Muscle of back (tissue), 3 donors: ENCODE measurements at regions not wholly inside any gene's neighbourhood (a gene's known extent, or its start where the extent isn't known, plus 50 kb on each side); places are given as distances from the start of the nearest gene placed in this dataset.

Experiments used
- DNase-seq, 3 donors: peaks; one replicate each; pipeline versions ENCODE4 v3.0.0 to v3.0.0-alpha.2; 2013

DNA sequence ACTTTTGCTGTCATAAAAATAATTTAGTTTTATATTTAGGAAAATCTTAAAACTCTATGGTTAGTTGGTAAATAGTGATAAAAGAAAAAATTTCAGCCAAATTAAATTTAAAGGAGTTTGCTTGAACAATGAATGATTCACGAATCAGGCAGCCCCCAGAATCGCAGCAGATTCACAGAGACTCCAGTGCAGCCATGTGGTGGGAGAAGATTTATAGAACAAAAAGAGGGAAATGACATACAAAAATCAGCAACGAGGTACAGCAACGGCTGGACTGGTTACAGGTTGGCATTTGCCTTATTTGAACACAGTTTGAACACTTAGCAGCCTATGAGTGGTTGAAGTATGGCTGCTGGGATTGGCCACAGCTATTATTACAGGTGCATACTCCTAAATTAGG, 96.4 kb upstream of the MYCBP2 start:
- no peak for DNase-seq

DNA sequence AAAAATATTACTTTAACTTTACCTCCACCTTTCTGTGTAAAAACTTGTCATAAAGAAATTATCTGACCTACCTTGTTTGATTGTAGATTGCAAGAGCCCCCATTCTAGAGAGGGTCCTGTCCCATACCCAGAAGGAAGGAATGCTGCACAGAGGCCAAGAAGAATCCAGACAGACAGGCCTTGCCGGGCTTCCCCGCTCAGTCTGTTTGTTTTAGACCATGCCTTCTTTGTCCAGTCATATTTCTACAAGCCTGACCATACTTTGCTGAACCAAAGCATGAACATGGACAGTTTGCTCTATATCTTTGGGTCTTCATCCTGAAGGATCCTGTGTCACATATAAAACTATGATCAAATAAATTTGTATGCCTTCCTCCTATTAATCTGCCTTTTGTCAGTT, 95.8 kb upstream of the MYCBP2 start:
- DNase-seq = no peak

DNA sequence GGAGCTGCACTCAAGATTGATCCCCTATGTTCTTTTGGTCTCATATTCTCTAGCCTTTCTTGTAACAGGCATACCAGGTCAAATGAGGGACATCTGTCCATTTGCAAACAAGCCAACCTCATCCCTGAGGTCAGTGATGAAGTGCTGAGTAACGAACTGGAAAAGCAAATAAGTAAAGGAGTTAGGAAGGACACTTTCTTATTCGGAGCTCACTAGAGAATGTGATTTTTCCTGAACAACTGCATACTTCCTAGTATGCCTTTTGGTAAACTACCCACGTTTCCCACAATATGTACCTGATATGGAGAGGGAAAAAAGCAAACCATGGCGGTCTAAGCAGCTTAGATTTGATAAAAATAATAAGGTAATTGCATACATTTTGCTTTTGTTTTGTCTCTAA, 91.0 kb upstream of the MYCBP2 start:
- no peak for DNase-seq

DNA sequence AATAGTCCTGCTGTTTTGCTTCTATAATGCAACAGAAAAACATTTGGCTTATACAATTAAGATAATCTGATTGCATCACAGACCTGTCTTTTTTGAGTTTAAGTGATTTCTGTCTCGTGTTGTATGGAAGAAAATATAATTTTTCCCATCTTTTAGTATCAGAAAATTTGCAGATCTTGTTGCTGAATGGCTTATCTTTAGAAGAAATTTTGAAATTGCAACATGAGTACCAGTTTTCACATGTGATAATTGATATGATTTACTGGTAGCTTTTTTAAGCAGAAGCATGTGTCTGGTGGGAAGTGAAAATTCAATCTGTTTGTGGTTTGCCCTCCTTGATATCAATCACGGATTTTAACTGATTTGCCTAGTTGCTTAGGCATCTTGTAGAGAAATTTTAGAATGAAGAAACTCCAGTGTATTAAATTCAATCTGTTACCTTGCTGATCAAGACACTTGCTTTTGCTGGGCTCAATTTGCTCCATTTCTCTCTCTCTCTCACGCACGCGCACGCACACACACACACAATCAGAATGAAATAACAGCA, 89.8 kb upstream of the MYCBP2 start:
- DNase-seq = no peak

DNA sequence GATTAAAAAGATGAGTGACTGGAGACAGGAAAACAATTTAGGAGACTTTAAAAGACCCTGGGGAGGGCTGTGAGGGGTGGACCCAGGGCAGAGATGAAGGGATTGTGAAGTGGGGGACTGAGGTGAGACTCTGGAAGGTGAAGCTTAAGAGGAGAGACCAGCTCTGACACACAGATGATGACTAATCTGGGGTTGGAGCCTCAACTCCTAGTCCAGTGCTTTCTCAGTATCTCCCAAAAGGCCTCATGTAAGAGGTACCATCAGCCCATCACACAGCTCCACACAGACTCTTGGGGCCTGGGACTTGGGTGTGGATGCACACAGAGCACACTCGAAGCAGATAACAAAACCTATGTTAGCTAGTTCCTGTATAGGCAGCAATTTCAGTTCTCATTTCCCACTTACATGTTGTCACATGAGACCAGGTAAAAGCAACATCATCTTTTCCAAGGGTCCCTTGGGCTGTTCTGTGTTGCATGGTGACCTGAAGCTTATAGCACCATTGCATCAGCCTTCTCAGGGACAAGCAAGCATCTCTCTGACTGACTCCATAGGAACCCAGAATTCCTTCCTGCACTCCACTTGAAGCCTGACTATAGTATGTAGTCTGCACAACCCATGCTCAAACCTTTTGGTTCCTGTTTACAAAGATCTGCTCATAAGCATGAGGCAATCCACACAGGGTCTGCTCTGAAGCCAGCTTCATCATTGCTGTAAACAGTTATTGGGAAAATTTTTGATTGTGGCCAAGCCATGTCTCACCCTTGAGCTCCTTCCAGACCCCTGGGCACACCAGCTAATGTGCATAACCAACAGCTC, 88.6 kb upstream of the MYCBP2 start:
- peak in 1 of 3 donors; percentile 11 for DNase-seq

DNA sequence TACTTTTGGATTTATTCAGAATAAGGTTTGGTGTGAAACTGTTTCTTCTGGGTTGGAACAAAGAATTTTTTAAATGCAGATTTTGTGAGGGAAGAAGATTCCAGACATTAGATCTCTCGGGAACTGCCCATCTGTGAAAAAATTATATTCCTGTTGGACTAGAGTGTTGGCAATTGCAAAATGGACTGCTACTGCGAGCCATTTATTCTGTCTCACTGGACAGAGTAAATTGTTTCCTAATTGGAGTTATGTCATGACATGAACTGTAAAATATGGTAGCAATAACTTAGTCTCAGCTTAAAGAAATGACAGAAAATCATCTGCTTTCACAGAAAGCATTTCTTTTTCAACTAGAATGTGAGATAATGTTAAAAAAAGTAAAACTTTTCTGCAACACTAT, 86.0 kb upstream of the MYCBP2 start:
- no peak for DNase-seq

DNA sequence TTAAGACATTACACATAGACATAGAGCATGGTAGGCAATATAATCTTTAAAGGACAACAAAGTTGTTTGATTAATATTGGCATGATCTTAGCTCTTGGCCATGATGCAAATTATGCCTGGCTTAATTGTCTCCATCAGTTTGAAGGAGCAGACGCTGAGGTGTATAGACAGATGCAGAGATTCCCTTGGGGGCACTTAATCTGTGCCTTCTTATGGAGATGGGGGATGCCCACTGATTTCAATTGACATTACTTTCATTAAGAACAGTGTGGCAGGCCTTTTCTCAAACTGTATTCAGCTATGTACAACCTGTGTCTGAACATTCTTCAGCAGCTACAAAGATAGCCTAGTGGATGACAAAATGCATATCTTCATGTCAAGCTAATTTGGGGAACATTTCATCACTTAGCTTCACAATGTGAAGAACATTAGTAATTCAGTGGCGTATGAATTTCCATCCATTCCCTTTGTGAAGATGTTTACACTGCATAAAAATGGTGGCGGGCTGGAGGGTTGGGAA, 85.3 kb upstream of the MYCBP2 start:
- no peak for DNase-seq

DNA sequence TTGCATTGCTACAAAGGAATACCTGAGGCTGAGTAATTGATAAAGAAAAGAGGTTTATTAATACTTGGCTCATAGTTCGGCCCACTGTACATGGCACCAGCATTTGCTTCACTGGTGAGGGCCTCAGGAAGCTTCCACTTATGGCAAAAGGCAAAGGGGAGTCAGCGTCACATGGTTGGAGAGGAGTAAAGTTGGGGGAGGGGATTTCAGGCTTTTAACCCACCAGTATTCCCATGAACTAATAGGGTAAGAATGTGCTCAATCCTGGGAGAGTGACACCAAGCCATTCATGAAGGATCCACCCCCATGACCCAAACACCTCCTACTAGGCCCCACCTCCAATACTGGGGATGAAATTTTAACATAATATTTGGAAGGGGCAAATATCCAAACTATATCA, 82.5 kb upstream of the MYCBP2 start:
- no peak for DNase-seq

DNA sequence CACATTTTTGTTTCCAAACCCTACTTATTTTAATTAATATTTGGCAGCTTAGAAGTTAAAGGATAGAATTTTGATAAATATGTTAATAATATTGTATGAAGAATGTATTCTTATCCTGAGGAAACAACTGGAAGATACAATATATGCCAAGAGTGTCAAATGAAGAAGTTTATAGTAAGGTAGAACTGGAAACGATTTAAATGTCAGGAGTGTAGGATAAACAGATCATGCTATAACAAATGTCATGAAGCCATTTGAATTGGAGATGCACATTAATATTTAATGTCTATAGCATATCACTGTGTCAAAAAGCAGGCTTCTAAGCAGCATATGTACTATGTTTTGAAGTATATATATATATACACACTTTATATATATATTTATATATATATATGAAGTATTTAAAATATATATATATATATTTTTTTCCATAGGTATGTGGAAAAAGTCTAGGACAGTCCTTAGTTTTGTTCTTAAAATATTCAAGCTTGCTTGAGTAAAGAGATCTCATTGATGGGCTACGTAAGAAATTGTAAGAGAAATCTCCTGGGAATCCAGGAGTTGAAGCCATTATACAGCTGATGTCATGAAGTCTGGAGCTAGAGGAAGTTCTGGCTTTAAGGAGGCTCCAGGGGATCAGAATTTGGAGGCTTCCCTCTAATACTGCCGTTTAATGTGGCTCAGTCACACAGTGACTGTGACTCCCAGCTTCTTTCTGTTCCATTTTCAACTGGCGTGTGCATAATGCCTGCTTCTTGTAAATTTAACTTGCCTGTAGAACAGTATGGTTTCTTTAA, 79.9 kb upstream of the MYCBP2 start:
- no peak for DNase-seq

DNA sequence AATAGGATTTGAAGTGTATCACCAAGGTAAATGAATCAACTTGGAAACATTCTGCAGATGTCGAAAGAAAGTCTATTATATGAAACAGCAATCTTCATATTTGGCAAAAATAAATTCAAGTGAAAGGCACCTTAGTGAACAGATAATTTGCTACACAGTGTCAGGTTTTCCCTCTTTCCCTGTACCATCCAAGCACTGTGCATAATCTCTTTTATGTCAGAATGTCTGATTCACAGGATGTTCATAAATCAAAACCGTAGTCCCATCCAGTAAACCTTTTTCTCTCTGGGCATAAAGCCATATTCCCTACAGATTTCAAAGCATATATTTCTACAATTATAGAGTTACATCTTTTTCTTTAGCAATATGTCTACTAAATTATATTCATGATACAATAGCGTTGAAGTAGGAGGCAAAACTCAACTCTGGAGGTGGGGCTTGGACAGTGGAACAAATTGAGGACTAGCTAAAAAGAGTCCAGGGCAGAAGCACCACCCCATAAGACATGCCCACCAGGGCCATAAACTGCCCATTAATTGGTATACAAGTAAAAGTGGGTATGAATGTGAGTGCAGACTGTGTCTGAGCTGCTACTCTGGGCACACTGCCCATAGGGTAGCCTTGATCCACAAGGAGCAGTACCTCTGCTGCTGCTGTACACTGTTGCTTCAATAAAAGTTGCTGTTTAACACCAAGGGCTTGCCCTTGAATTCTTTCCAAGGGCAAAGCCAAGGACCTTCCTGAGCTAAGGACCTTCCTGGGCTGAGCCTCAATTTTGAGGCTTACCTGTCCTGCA, 72.1 kb upstream of the MYCBP2 start:
- no peak for DNase-seq

DNA sequence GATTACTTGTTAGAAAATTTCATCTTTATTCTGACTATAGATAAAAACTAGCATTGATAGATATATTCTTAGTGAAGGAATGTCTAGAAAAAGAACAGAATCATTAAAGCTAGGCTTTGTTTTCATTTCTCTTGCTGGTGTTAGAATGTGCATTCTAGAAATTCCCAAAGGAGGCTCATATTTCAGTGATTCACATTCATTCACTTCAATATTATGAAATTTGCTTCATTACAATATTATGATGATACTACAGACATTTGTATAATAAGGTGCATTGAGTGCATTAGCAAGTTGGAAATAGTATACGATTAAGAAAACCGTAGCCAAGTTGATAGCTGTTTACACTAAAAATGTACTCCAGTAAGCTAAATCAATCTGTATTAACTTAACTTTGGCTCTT, 70.7 kb upstream of the MYCBP2 start:
- DNase-seq = no peak

DNA sequence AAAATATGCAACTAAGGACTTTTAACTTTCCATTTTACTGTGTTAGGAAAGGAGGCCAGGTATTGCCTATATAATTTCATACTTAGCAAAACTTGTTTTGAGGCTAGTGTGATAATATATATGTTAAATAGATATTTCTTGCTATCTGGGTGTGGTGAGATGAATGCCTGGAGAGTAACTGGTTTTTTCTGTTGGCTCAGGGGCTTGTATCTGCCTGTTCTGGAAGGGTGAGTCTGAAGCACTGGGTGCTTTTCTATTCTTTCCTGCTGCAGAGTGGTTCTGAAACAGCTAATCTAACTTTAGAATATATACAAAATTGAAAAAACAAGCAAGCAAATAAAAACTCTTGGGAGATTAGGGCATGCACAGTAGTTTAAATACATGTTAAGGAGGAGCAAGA, 64.6 kb upstream of the MYCBP2 start:
- DNase-seq = no peak

DNA sequence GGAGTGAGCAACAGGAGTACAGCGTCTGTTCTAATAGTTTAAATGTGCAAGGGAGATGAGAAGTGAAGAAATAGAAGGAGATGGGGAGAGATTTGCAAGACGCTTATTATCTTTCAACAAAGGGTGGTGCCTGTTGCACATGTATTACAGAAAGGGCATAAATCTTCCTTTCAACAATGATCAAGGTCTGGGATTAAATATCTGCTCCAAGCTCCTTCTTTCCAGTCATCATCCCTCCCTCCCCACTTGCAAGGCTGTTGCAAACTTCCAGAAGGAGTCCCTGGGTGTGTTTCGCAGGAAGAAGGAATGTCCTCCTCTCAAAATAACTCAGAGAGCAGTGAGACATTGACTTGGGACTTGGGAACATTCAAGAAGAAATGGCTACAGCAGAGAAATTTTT, 63.5 kb upstream of the MYCBP2 start:
- DNase-seq = peak in 2 of 3 donors; percentile 6 to 19

DNA sequence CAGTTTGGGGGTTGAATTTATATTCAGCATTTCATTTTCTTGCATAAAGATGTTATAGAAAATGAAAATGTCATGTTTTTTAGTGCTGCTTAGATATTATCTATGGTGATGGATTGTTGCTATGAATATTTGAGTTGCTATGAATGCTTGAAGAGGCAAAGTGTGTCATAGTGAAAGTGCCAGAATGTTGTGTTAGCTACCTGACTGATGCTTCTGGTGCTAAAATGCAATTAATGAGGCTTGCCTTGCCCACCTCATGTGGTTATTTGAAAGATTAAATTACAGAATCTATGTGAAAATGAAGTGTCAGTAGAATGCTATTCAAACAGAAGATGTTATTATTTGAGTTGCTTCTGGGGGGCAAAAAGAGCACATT, 62.7 kb upstream of the MYCBP2 start:
- no peak for DNase-seq

DNA sequence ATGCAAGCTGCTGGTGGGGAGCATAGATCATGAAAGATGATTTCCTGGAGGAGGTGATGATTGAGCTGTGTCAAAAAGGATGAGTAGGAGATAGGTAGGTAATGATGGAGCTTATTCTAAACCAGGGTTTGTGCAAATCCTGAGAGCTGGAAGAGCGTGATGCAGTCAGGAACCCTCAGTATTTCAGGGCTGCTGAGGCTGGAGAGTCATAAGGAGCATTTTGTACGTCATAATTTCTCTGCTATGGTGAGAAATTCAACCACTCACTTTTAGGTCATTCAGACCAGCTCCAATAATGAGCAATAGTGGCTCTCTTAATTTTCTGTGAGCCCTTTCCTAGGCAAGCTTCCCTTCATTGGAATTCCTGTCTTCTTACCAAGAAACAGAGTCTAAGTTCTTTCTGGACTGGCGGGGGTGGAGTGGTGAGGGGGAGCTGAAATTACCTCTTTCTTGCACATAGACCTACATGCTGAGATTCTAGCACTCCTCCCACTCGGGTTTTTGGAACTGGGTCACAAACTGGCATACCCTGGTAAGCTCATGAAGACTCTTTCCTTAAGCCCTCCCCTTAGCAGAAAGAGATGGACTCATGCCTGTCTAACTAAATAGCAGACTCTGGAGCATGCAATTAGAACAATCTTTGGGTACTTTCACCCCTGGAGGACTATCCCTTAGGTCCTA, 62.2 kb upstream of the MYCBP2 start:
- DNase-seq = no peak

DNA sequence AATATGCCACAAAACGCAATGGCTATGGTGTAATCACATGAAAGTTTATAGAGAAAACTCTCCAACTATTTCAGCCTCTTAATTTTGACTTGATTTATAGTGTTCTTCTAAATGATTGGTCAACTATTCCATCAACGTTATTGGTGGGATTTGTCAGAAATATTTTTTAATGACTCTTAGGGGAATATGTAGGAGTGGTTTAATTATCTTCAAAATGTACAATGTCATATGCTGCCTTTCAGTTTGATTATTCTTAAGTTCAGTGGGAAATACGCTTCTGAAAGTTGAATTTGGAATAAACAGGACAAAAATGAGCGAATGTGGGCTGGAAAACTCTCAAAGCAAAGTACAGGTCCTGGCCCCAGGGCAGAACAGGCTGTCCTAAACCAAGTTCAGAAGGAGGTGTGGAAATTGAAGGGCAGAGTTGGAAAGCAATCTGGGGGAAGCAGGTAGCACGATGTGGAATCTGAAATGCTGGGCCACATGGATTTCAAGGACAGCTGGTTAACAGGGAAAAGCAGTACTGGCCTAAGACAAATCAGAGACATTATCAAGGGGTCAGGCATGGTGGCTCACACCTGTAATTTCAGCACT, 60.8 kb upstream of the MYCBP2 start:
- no peak for DNase-seq

DNA sequence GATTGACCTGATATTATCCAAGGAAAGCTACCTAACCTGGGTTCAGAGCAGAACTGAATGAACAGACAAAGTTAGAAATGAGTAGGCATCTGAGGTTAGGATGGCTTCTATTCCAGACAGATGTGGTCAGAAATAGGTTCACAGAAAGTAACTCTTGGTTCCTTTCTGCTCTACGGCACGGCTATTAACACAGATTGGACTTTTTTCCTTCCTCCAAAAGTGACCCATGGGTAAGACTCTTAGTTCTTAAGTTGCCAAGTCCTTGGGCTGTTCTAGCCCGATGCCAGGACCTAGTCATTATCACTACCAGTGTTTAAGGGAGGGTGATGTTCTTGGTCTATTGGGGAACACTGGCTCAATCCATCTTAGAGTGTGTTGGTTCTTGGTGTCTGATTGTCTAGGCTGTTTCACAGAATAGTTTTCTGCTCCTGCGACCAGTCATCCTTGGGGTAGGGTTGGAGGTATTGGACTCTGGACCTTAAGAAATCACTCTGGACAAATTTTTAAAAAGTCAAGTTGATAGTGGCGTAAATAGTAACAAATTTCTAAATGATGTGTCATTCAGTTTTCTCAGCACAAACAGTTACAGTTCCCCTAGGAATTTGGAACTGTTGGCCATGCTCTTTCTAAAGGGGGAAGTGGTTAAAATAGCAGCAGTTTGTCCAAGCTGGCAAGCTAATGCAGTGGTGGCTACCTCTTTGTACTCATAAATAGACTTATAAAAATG, 60.1 kb upstream of the MYCBP2 start:
- DNase-seq = peak; percentile 11 to 30 (median 17)

DNA sequence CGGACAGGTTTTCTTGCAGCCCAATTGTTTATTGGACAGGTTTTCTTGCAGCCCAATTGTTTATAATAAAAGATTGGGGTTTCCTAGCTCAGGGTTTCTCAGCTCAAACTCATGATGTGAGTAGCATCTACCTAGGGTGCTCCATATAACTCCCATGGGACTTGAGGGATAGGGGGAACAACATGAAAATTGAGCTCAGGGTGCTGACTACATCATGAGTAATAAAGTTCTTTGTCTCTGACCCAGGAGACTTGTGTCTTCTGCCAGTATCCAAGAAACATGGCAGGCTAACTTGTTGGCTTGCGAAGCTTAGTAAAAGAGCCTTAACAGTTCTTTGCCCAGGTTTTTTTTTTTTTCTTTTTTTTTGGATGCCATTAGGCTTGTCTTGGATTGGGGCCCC, 59.2 kb upstream of the MYCBP2 start:
- no peak for DNase-seq

DNA sequence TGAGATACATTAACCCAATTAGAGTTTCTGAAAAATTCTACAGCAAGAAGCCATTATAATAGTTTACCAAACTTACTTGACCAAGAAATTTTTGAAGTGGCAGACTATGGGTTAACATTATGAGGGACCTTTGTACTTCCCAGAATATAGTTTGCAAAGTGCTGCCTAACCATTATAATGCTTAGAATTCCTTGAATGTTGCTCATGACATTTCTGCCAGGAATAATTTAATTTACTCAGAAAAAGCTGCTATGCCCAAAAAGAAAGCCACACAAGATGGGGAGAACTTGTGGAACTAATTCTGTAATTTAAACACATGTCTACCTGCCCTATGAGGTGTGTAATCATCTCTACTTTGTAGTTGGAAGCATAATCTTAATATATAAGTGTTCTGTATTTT, 58.1 kb upstream of the MYCBP2 start:
- no peak for DNase-seq

DNA sequence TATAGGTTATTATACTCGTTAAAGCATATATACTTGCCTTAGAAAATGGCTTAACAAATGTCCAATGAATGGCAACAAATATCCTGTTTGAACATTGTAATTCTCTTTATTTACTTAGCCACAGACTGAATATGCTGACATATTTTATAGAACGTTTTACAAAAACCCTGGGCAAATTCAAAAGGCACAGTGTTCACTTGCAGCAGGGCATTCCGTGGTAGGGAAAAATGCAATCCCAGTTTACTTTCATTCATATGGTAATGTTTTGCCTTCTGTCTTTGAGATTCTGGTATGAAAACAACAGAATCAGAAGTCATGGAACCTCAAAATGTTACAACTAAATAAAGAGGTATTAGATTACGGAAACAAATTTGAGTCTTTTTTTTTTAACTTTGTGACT, 56.2 kb upstream of the MYCBP2 start:
- no peak for DNase-seq
